Nephron (organoid): ENCODE measurements at regions not wholly inside any gene's neighbourhood (a gene's known extent, or its start where the extent isn't known, plus 50 kb on each side); places are given as distances from the start of the nearest gene placed in this dataset.
A peak's percentile ranks its signal among the peaks of the same experiment; 100 is the strongest.

Source experiments
- H3K27ac Mint-ChIP-seq, 3 experiments: 2 replicates each; pipeline ENCODE4 v1.8.0; 2020; ENCODE audit warnings: mixed read lengths in 3 of 3, mild to moderate bottlenecking in 2 of 3, moderate library complexity in 1 of 3
- H3K27me3 Mint-ChIP-seq: 2 replicates; pipeline ENCODE4 v1.8.0; 2021; ENCODE audit warnings: low read depth, mild to moderate bottlenecking, moderate library complexity, mixed read lengths
- H3K36me3 Mint-ChIP-seq: 2 replicates; pipeline ENCODE4 v1.8.0; 2020; ENCODE audit warnings: low read depth, mixed read lengths
- H3K4me1 Mint-ChIP-seq: 2 replicates; pipeline ENCODE4 v1.8.0; 2020; ENCODE audit warnings: mixed read lengths
- H3K4me3 Mint-ChIP-seq, 3 experiments: 2 replicates each; pipeline ENCODE4 v1.8.0; 2020; ENCODE audit warnings: mild to moderate bottlenecking in 3 of 3, mixed read lengths in 3 of 3, moderate library complexity in 2 of 3
- H3K9me3 Mint-ChIP-seq: 2 replicates; pipeline ENCODE4 v1.8.0; 2020; ENCODE audit warnings: mixed read lengths
- CTCF ChIP-seq, 3 experiments: fragments of 200-600 bp; sonication (generic); IDR thresholded peaks; one replicate each; pipeline ENCODE4 v1.5.0; 2021; ENCODE audit warnings: antibody characterized with exemption in 3 of 3; ENCODE audit not compliant: unreplicated experiment in 3 of 3

- no peak for TF ChIP-seq CTCF (IDR thresholded peaks at IDR 0.05; ENCODE audit: unreplicated experiment in 3 of 3)
- no peak overlapping the region for H3K27ac Mint-ChIP-seq
- no peaks in the 10 kb centered on the region for H3K27me3 Mint-ChIP-seq
- H3K36me3 Mint-ChIP-seq: no peaks in the 10 kb centered on the region
- no peaks in the 10 kb centered on the region for H3K9me3 Mint-ChIP-seq
- peaks cover 5% of the 10 kb centered on the region for H3K4me1 Mint-ChIP-seq
- no peak overlapping the region for H3K4me3 Mint-ChIP-seq
Observed at GRCh38 chr1:95496773-95497172, 262.8 kb downstream of the RWDD3 start.

GRCh38 chr1:95497566-95497965 is 263.6 kb downstream of the RWDD3 start:
- H3K27ac Mint-ChIP-seq: peak overlapping the region in 1 of 3 experiments; percentile 41
- TF ChIP-seq CTCF (IDR thresholded peaks at IDR 0.05; ENCODE audit: unreplicated experiment in 3 of 3): no peak
- H3K36me3 Mint-ChIP-seq: no peaks in the 10 kb centered on the region
- peaks cover 5% of the 10 kb centered on the region for H3K4me1 Mint-ChIP-seq
- no peaks in the 10 kb centered on the region for H3K9me3 Mint-ChIP-seq
- H3K27me3 Mint-ChIP-seq: no peaks in the 10 kb centered on the region
- no peak overlapping the region for H3K4me3 Mint-ChIP-seq

- Mint-ChIP-seq H3K27me3 (no peaks in the 10 kb centered on the region), H3K27ac (no peak overlapping the region), H3K4me1 (no peaks in the 10 kb centered on the region), H3K9me3 (no peaks in the 10 kb centered on the region), H3K36me3 (no peaks in the 10 kb centered on the region), H3K4me3 (no peak overlapping the region)
- no peak for TF ChIP-seq CTCF (IDR thresholded peaks at IDR 0.05; ENCODE audit: unreplicated experiment in 3 of 3)
Observed at GRCh38 chr1:95503278-95504030, 269.4 kb downstream of the RWDD3 start.

- H3K27ac Mint-ChIP-seq: no peak overlapping the region
Observed at GRCh38 chr1:95504321-95504720, 270.3 kb downstream of the RWDD3 start.

GRCh38 chr1:95506736-95507414 is 272.9 kb downstream of the RWDD3 start:
- Mint-ChIP-seq H3K9me3 (no peaks in the 10 kb centered on the region), H3K4me1 (peaks cover 19% of the 10 kb centered on the region), H3K36me3 (no peaks in the 10 kb centered on the region), H3K4me3 (no peak overlapping the region), H3K27ac (no peak overlapping the region), H3K27me3 (peaks cover 4% of the 10 kb centered on the region)
- no peak for TF ChIP-seq CTCF (IDR thresholded peaks at IDR 0.05; ENCODE audit: unreplicated experiment in 3 of 3)

More at GRCh38 chr1:95504321-95504720, 270.3 kb downstream of the RWDD3 start:
- no peaks in the 10 kb centered on the region for H3K36me3 Mint-ChIP-seq
- H3K27me3 Mint-ChIP-seq: peaks cover 4% of the 10 kb centered on the region
- no peak overlapping the region for H3K4me3 Mint-ChIP-seq
- H3K9me3 Mint-ChIP-seq: no peaks in the 10 kb centered on the region
- TF ChIP-seq CTCF (IDR thresholded peaks at IDR 0.05; ENCODE audit: unreplicated experiment in 3 of 3): no peak
- no peaks in the 10 kb centered on the region for H3K4me1 Mint-ChIP-seq
